ENCODE measurements at regions not wholly inside any gene's neighbourhood (a gene's known extent, or its start where the extent isn't known, plus 50 kb on each side); places are given as distances from the start of the nearest gene placed in this dataset.

- WGBS, 3 donors = 62 to 70% (median 68%) methylated on average over 5 of the region's 5 CpGs
- H3K27ac ChIP-seq (ENCODE audit: low read depth, low read length) = no peak overlapping the region
These were observed 696.7 kb downstream of the TNS3 start for GRCh38 chr7:46885167-46885566.

- WGBS, 3 donors = 80 to 84% (median 84%) methylated on average over 6 of the region's 6 CpGs
- H3K27ac ChIP-seq (ENCODE audit: low read depth, low read length) = no peak overlapping the region
These were observed 700.3 kb downstream of the TNS3 start for GRCh38 chr7:46881507-46882127.

- WGBS, 3 donors = 71 to 85% (median 73%) methylated on average over 7 of the region's 7 CpGs
- no peak overlapping the region for H3K27ac ChIP-seq (ENCODE audit: low read depth, low read length)
These were observed 701.3 kb downstream of the TNS3 start for GRCh38 chr7:46880508-46881196.

GRCh38 chr7:46879783-46880182 lies 702.1 kb downstream of the TNS3 start:
- H3K27ac ChIP-seq (ENCODE audit: low read depth, low read length) = no peak overlapping the region
- WGBS, 3 donors = 58 to 80% (median 62%) methylated on average over 2 of the region's 2 CpGs

GRCh38 chr7:46871516-46871915 lies 710.4 kb downstream of the TNS3 start:
- no peak overlapping the region for H3K27ac ChIP-seq (ENCODE audit: low read depth, low read length)
- WGBS, 3 donors = 65 to 92% (median 92%) methylated on average over 4 of the region's 4 CpGs

GRCh38 chr7:46864716-46865115 lies 717.2 kb downstream of the TNS3 start:
- H3K27ac ChIP-seq (ENCODE audit: low read depth, low read length) = no peak overlapping the region
- 54 to 89% (median 83%) methylated on average over 4 of the region's 4 CpGs for WGBS, 3 donors

GRCh38 chr7:46859963-46860475 lies 721.9 kb downstream of the TNS3 start:
- 36 to 50% (median 50%) methylated on average over 5 to 6 of the region's 6 CpGs for WGBS, 3 donors
- H3K27ac ChIP-seq (ENCODE audit: low read depth, low read length) = no peak overlapping the region

GRCh38 chr7:46855851-46856250 lies 726.1 kb downstream of the TNS3 start:
- no peak overlapping the region for H3K27ac ChIP-seq (ENCODE audit: low read depth, low read length)
- 46 to 61% (median 57%) methylated on average over 4 of the region's 4 CpGs for WGBS, 3 donors

- no peak overlapping the region for H3K27ac ChIP-seq (ENCODE audit: low read depth, low read length)
These were observed 726.9 kb downstream of the TNS3 start for GRCh38 chr7:46854958-46855473.

GRCh38 chr7:46853451-46853850 lies 728.5 kb downstream of the TNS3 start:
- 44 to 83% (median 78%) methylated on average over 1 of the region's 1 CpG for WGBS, 3 donors
- no peak overlapping the region for H3K27ac ChIP-seq (ENCODE audit: low read depth, low read length)

More at GRCh38 chr7:46854958-46855473, 726.9 kb downstream of the TNS3 start:
- 47 to 80% (median 78%) methylated on average over 1 of the region's 1 CpG for WGBS, 3 donors

GRCh38 chr7:46852795-46853194 lies 729.1 kb downstream of the TNS3 start:
- no peak overlapping the region for H3K27ac ChIP-seq (ENCODE audit: low read depth, low read length)
- 87 to 91% (median 90%) methylated on average over 3 of the region's 3 CpGs for WGBS, 3 donors

GRCh38 chr7:46850563-46851330 lies 731.2 kb downstream of the TNS3 start:
- no peak overlapping the region for H3K27ac ChIP-seq (ENCODE audit: low read depth, low read length)
- 91 to 92% (median 92%) methylated on average over 10 of the region's 10 CpGs for WGBS, 3 donors

GRCh38 chr7:46848944-46849343 lies 733.0 kb downstream of the TNS3 start:
- WGBS, 3 donors = 82 to 91% (median 82%) methylated on average over 2 of the region's 2 CpGs
- no peak overlapping the region for H3K27ac ChIP-seq (ENCODE audit: low read depth, low read length)

GRCh38 chr7:46848311-46848710 lies 733.6 kb downstream of the TNS3 start:
- WGBS, 3 donors = 77 to 90% (median 82%) methylated on average over 1 of the region's 1 CpG
- no peak overlapping the region for H3K27ac ChIP-seq (ENCODE audit: low read depth, low read length)

GRCh38 chr7:46847126-46847525 lies 734.8 kb downstream of the TNS3 start:
- 86 to 90% (median 88%) methylated on average over 3 of the region's 3 CpGs for WGBS, 3 donors
- H3K27ac ChIP-seq (ENCODE audit: low read depth, low read length) = no peak overlapping the region

GRCh38 chr7:46844486-46844885 lies 737.4 kb downstream of the TNS3 start:
- 63 to 90% (median 69%) methylated on average over 3 of the region's 3 CpGs for WGBS, 3 donors
- no peak overlapping the region for H3K27ac ChIP-seq (ENCODE audit: low read depth, low read length)

- 86 to 90% (median 90%) methylated on average over 3 of the region's 3 CpGs for whole genome bisulfite sequencing, 3 donors
These were observed 740.7 kb downstream of the TNS3 start for GRCh38 chr7:46841248-46841647.

GRCh38 chr7:46839651-46840050 lies 742.3 kb downstream of the TNS3 start:
- WGBS, 3 donors = 77 to 83% (median 83%) methylated on average over 3 of the region's 3 CpGs
- no peak overlapping the region for H3K27ac ChIP-seq (ENCODE audit: low read depth, low read length)

More at GRCh38 chr7:46841248-46841647, 740.7 kb downstream of the TNS3 start:
- H3K27ac ChIP-seq (ENCODE audit: low read depth, low read length) = no peak overlapping the region

- WGBS, 3 donors = 83 to 92% (median 90%) methylated on average over 5 of the region's 5 CpGs
- no peak overlapping the region for H3K27ac ChIP-seq (ENCODE audit: low read depth, low read length)
These were observed 743.4 kb downstream of the TNS3 start for GRCh38 chr7:46838463-46838862.

All from adipose tissue (tissue), 3 donors.